Activated naive CD8-positive, alpha-beta T cell treated with anti-CD3 and anti-CD28 coated beads for 36 hours (primary cell): ENCODE measurements at regions not wholly inside any gene's neighbourhood (a gene's known extent, or its start where the extent isn't known, plus 50 kb on each side); places are given as distances from the start of the nearest gene placed in this dataset.
"Not testable (repeated sequence)": the region's sequence is repeated elsewhere in the genome, so short reads cannot be mapped to it uniquely, and the experiment has no call there.

Experiments
- DNase-seq: peaks from one replicate; pipeline ENCODE4 v3.0.0; 2021
- H3K27ac Mint-ChIP-seq: one replicate; pipeline ENCODE4 v1.8.0; 2022; ENCODE audit warnings: mild to moderate bottlenecking, moderate library complexity, mixed read lengths
- H3K27me3 Mint-ChIP-seq: one replicate; pipeline ENCODE4 v1.8.0; 2022; ENCODE audit warnings: mild to moderate bottlenecking, mixed read lengths
- H3K36me3 Mint-ChIP-seq: one replicate; pipeline ENCODE4 v1.8.0; 2021; ENCODE audit warnings: mild to moderate bottlenecking, mixed read lengths
- H3K4me1 Mint-ChIP-seq: one replicate; pipeline ENCODE4 v1.8.0; 2021; ENCODE audit warnings: mixed read lengths
- H3K4me3 Mint-ChIP-seq: one replicate; pipeline ENCODE4 v1.8.0; 2022; ENCODE audit warnings: mild to moderate bottlenecking, moderate library complexity, mixed read lengths
- H3K9me3 Mint-ChIP-seq: one replicate; pipeline ENCODE4 v1.8.0; 2022; ENCODE audit warnings: mixed read lengths

- no peak for DNase-seq
- Mint-ChIP-seq H3K4me3 (no peak overlapping the region), H3K27ac (no peak overlapping the region), H3K9me3 (peaks cover 16% of the 10 kb centered on the region), H3K4me1 (no peaks in the 10 kb centered on the region), H3K27me3 (no peaks in the 10 kb centered on the region), H3K36me3 (peaks cover 1% of the 10 kb centered on the region)
These were observed 215.8 kb downstream of the LRRC70 start for GRCh38 chr5:62794456-62794855.

GRCh38 chr5:62791059-62791458 lies 212.4 kb downstream of the LRRC70 start:
- H3K9me3 Mint-ChIP-seq, result peaks cover 1% of the 10 kb centered on the region
- no peaks in the 10 kb centered on the region for H3K4me1 Mint-ChIP-seq
- H3K27ac Mint-ChIP-seq, result no peak overlapping the region
- peaks cover 2% of the 10 kb centered on the region for H3K27me3 Mint-ChIP-seq
- H3K4me3 Mint-ChIP-seq, result no peak overlapping the region
- DNase-seq, result no peak
- H3K36me3 Mint-ChIP-seq, result no peaks in the 10 kb centered on the region

- no peaks in the 10 kb centered on the region for H3K4me1 Mint-ChIP-seq
- no peaks in the 10 kb centered on the region for H3K36me3 Mint-ChIP-seq
- peaks cover 1% of the 10 kb centered on the region for H3K9me3 Mint-ChIP-seq
- H3K27ac Mint-ChIP-seq, result no peak overlapping the region
- DNase-seq, result no peak
- H3K27me3 Mint-ChIP-seq, result peaks cover 7% of the 10 kb centered on the region
- no peak overlapping the region for H3K4me3 Mint-ChIP-seq
These were observed 211.7 kb downstream of the LRRC70 start for GRCh38 chr5:62790348-62790747.

GRCh38 chr5:62786099-62786498 lies 207.5 kb downstream of the LRRC70 start:
- H3K4me1 Mint-ChIP-seq, result peaks cover 11% of the 10 kb centered on the region
- no peak overlapping the region for H3K27ac Mint-ChIP-seq
- H3K27me3 Mint-ChIP-seq, result peaks cover 12% of the 10 kb centered on the region
- DNase-seq, result no peak
- H3K4me3 Mint-ChIP-seq, result no peak overlapping the region
- no peaks in the 10 kb centered on the region for H3K36me3 Mint-ChIP-seq
- no peaks in the 10 kb centered on the region for H3K9me3 Mint-ChIP-seq

GRCh38 chr5:62785588-62785987 lies 207.0 kb downstream of the LRRC70 start:
- Mint-ChIP-seq H3K9me3 (no peaks in the 10 kb centered on the region), H3K4me3 (no peak overlapping the region), H3K4me1 (peaks cover 11% of the 10 kb centered on the region), H3K27ac (no peak overlapping the region), H3K36me3 (no peaks in the 10 kb centered on the region), H3K27me3 (peaks cover 12% of the 10 kb centered on the region)
- DNase-seq, result no peak

GRCh38 chr5:62783374-62784057 lies 204.9 kb downstream of the LRRC70 start:
- Mint-ChIP-seq H3K36me3 (no peaks in the 10 kb centered on the region), H3K27me3 (peaks cover 12% of the 10 kb centered on the region)

GRCh38 chr5:62780888-62781287 lies 202.3 kb downstream of the LRRC70 start:
- H3K36me3 Mint-ChIP-seq, result no peaks in the 10 kb centered on the region
- no peak for DNase-seq
- H3K4me1 Mint-ChIP-seq, result peaks cover 12% of the 10 kb centered on the region
- no peak overlapping the region for H3K4me3 Mint-ChIP-seq
- H3K27me3 Mint-ChIP-seq, result peaks cover 10% of the 10 kb centered on the region
- no peak overlapping the region for H3K27ac Mint-ChIP-seq
- no peaks in the 10 kb centered on the region for H3K9me3 Mint-ChIP-seq

More at GRCh38 chr5:62783374-62784057, 204.9 kb downstream of the LRRC70 start:
- no peak for DNase-seq
- no peak overlapping the region for H3K4me3 Mint-ChIP-seq
- H3K27ac Mint-ChIP-seq, result no peak overlapping the region
- no peaks in the 10 kb centered on the region for H3K9me3 Mint-ChIP-seq
- peaks cover 12% of the 10 kb centered on the region for H3K4me1 Mint-ChIP-seq

GRCh38 chr5:62780230-62780629 lies 201.6 kb downstream of the LRRC70 start:
- no peaks in the 10 kb centered on the region for H3K9me3 Mint-ChIP-seq
- peaks cover 12% of the 10 kb centered on the region for H3K4me1 Mint-ChIP-seq
- H3K27ac Mint-ChIP-seq, result no peak overlapping the region
- peaks cover 5% of the 10 kb centered on the region for H3K27me3 Mint-ChIP-seq
- H3K36me3 Mint-ChIP-seq, result no peaks in the 10 kb centered on the region
- DNase-seq, result no peak
- H3K4me3 Mint-ChIP-seq, result no peak overlapping the region

GRCh38 chr5:62779010-62779422 lies 200.4 kb downstream of the LRRC70 start:
- no peak for DNase-seq
- Mint-ChIP-seq H3K9me3 (no peaks in the 10 kb centered on the region), H3K4me3 (no peak overlapping the region), H3K27me3 (peaks cover 4% of the 10 kb centered on the region), H3K4me1 (peaks cover 12% of the 10 kb centered on the region), H3K36me3 (no peaks in the 10 kb centered on the region), H3K27ac (no peak overlapping the region)

- Mint-ChIP-seq H3K36me3 (no peaks in the 10 kb centered on the region), H3K4me1 (peaks cover 6% of the 10 kb centered on the region), H3K27ac (no peak overlapping the region), H3K27me3 (no peaks in the 10 kb centered on the region), H3K9me3 (no peaks in the 10 kb centered on the region), H3K4me3 (no peak overlapping the region)
- no peak for DNase-seq
These were observed 199.8 kb downstream of the LRRC70 start for GRCh38 chr5:62778316-62779009.

- not testable (repeated sequence) for H3K27ac Mint-ChIP-seq, H3K4me1 Mint-ChIP-seq, H3K27me3 Mint-ChIP-seq, H3K4me3 Mint-ChIP-seq, DNase-seq, H3K9me3 Mint-ChIP-seq, H3K36me3 Mint-ChIP-seq
These were observed 198.5 kb downstream of the LRRC70 start for GRCh38 chr5:62777081-62777480.

GRCh38 chr5:62776592-62776991 lies 198.0 kb downstream of the LRRC70 start:
- not testable (repeated sequence) for H3K27ac Mint-ChIP-seq, DNase-seq, H3K9me3 Mint-ChIP-seq, H3K4me1 Mint-ChIP-seq, H3K27me3 Mint-ChIP-seq, H3K4me3 Mint-ChIP-seq, H3K36me3 Mint-ChIP-seq

GRCh38 chr5:62773460-62773859 lies 194.8 kb downstream of the LRRC70 start:
- H3K4me1 Mint-ChIP-seq, result no peaks in the 10 kb centered on the region
- no peaks in the 10 kb centered on the region for H3K36me3 Mint-ChIP-seq
- no peaks in the 10 kb centered on the region for H3K9me3 Mint-ChIP-seq
- no peak for DNase-seq
- no peak overlapping the region for H3K4me3 Mint-ChIP-seq
- H3K27ac Mint-ChIP-seq, result no peak overlapping the region
- H3K27me3 Mint-ChIP-seq, result no peaks in the 10 kb centered on the region

- no peak overlapping the region for H3K4me3 Mint-ChIP-seq
- H3K27me3 Mint-ChIP-seq, result no peaks in the 10 kb centered on the region
These were observed 192.7 kb downstream of the LRRC70 start for GRCh38 chr5:62771341-62771740.

GRCh38 chr5:62767650-62768049 lies 189.0 kb downstream of the LRRC70 start:
- no peak overlapping the region for H3K27ac Mint-ChIP-seq
- H3K36me3 Mint-ChIP-seq, result no peaks in the 10 kb centered on the region
- no peaks in the 10 kb centered on the region for H3K4me1 Mint-ChIP-seq
- H3K27me3 Mint-ChIP-seq, result no peaks in the 10 kb centered on the region
- no peak for DNase-seq
- no peaks in the 10 kb centered on the region for H3K9me3 Mint-ChIP-seq
- no peak overlapping the region for H3K4me3 Mint-ChIP-seq

More at GRCh38 chr5:62771341-62771740, 192.7 kb downstream of the LRRC70 start:
- Mint-ChIP-seq H3K36me3 (no peaks in the 10 kb centered on the region), H3K27ac (no peak overlapping the region), H3K4me1 (no peaks in the 10 kb centered on the region), H3K9me3 (no peaks in the 10 kb centered on the region)
- DNase-seq, result no peak

- no peak overlapping the region for H3K4me3 Mint-ChIP-seq
- no peaks in the 10 kb centered on the region for H3K9me3 Mint-ChIP-seq
- no peaks in the 10 kb centered on the region for H3K27me3 Mint-ChIP-seq
- no peaks in the 10 kb centered on the region for H3K4me1 Mint-ChIP-seq
- H3K36me3 Mint-ChIP-seq, result no peaks in the 10 kb centered on the region
- no peak overlapping the region for H3K27ac Mint-ChIP-seq
- no peak for DNase-seq
These were observed 188.5 kb downstream of the LRRC70 start for GRCh38 chr5:62767077-62767476.
